GM12874 (cell line): ENCODE measurements at regions not wholly inside any gene's neighbourhood (a gene's known extent, or its start where the extent isn't known, plus 50 kb on each side); places are given as distances from the start of the nearest gene placed in this dataset.

Source experiments
- TF ChIP-seq, protein P1 (sequence below): IDR thresholded peaks from 2 replicates; pipeline ENCODE4 v1.5.1; 2011; ENCODE audit warnings: low read depth, mild to moderate bottlenecking, control low read depth, low read length, moderate library complexity; ENCODE audit not compliant: insufficient read depth

DNA sequence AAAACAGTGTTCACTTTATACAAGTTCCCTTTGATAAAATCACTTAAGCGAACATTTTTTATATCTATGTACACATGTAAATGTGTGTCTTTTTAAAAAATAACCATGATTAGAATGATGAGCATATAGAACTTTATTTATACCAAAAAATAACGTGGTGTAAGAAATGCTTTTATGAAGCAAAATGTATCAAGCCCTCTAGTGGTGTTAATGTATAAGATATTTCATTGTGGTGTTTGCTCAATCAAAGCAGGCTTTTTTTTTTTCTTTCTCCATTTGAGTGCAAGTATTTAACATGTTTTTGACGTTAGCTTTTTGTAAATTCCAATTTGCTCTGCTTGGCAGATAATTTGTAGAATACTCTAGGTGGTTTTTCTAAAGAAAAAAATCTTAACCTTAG lies 2092.4 kb upstream of the TENM3 start:
- TF ChIP-seq, protein P1, sequence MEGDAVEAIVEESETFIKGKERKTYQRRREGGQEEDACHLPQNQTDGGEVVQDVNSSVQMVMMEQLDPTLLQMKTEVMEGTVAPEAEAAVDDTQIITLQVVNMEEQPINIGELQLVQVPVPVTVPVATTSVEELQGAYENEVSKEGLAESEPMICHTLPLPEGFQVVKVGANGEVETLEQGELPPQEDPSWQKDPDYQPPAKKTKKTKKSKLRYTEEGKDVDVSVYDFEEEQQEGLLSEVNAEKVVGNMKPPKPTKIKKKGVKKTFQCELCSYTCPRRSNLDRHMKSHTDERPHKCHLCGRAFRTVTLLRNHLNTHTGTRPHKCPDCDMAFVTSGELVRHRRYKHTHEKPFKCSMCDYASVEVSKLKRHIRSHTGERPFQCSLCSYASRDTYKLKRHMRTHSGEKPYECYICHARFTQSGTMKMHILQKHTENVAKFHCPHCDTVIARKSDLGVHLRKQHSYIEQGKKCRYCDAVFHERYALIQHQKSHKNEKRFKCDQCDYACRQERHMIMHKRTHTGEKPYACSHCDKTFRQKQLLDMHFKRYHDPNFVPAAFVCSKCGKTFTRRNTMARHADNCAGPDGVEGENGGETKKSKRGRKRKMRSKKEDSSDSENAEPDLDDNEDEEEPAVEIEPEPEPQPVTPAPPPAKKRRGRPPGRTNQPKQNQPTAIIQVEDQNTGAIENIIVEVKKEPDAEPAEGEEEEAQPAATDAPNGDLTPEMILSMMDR, result peak; percentile 5; the same call in 1 of the 2 replicates

DNA sequence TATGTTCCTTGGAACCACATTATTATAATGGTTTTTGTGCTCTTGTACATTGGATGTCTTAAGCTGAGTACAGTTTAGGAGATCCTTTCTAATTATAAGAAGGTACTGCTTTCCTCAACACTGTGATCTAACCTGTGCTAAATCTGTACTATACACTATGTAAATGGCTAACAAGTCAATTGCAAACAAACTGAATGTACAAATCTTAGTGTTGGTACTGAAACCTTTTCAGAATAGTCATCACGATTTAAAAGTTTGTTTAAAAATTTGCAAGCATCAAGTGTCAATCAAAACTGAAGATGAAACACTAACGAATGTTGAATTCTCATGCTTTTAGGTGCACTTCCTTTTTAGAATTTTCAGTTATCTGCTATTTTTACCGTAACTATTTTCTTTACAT lies 2090.4 kb upstream of the TENM3 start:
- TF ChIP-seq, protein P1, result no peak

- TF ChIP-seq, protein P1, result no peak
Measured at GRCh38 chr4:180153587-180153986, 2089.6 kb upstream of the TENM3 start.

DNA sequence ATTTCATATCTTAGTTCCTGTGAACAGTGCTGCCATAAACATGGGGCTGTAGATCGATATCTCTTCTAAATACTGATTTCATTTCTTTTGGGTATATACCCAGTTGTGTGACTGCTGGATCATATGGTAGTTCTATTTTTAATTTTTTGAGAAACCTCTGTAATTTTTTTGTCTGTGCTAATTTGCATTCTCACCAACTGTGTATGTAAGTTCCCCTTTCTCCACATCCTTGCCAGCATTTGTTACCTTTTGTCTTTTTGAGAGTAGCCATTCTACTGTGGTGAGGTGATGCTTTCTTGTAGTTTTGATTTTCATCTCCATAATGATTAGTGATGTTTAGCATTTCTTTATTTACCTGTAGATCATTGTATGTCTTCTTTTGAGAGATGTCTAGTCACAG lies 2086.5 kb upstream of the TENM3 start:
- TF ChIP-seq, protein P1, result no peak

DNA sequence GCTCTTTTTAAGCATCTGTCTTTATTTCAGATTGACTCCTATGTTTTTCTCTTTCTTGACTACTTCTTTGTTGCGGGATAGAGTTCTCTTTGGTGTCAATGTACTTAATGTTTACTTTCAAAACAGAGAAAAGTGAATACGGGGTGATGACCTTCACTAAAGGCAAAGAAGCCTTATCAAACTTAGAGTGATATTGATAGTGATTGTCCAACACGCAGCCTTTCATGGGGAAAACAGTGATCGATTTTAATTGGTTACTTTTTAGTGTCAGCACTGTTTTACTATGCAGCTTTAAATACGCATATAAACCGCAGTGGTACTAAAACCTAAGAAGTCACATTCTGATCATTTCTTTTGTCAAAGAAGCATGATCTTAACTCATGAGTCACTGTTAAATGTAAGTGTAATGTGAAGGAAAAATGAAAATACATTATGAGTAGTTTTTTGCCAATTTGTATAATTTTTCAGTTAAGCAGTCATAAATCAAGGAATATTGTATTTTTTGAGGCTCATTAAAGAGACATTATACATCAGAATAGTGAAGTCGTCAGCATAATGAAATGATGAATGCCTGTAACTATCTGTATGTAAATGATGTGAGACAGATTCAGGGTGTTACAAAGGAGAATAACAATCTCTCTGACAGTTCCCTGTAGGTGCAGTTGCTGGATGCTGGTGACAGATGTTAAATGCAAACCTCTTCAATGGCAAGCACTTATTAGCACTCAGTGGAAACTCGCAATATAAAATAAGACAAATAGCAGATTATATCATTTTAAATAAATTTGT lies 2082.8 kb upstream of the TENM3 start:
- TF ChIP-seq, protein P1, result no peak

- TF ChIP-seq, protein P1, result no peak
Measured at GRCh38 chr4:180164799-180165198, 2078.4 kb upstream of the TENM3 start.

DNA sequence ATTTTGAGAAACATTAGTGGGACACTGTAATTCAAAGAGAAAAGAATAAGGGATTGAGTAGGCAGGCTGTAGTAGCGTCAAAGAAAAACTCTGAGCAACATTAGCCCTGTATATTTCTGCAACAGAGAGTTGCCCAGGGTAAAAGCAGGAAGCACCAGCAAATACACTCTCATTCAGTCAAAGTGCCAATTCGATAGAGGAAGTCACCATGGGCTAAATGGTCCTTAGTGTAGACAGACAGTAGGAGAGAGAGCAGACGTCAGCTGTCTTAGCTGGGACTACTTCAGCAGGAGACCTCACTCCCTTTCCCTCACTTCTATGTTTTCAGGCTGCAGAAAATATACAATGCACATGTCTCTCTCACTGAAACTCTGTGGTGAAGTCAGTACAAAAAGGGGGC lies 2073.8 kb upstream of the TENM3 start:
- TF ChIP-seq, protein P1, result no peak
